Erythroblast (primary cell): ENCODE measurements at regions not wholly inside any gene's neighbourhood (a gene's known extent, or its start where the extent isn't known, plus 50 kb on each side); places are given as distances from the start of the nearest gene placed in this dataset.

Source experiments
- GATA1 ChIP-seq: IDR thresholded peaks from 2 replicates; pipeline ENCODE4 v1.6.1; 2011; ENCODE audit warnings: low read depth, mild to moderate bottlenecking, control low read depth, low read length, moderate library complexity
- POLR2A ChIP-seq: IDR thresholded peaks from 2 replicates; pipeline ENCODE4 v1.6.1; 2011; ENCODE audit warnings: mild to moderate bottlenecking, low read length

DNA sequence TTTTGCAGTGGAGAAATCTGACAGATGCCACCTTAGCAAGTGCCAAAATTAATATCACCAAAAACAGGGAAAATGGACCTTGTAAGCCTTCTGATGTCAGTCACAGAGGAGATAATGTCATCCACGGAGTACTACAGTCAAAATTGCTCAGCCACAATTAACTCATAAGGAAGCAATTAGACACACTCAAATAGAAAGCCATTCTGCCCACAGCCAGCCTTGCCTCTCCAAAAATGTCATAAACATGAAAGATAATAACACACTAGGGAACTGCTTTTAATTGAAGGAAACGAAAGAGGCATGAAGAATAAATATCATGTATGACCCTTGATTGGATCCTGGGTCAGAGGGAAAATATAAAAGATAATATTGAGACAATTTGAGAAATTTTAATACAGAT, 505.6 kb upstream of the API5 start:
- no peak for TF ChIP-seq POLR2A
- no peak for TF ChIP-seq GATA1
